Ovary (tissue), 3 donors: ENCODE measurements at regions not wholly inside any gene's neighbourhood (a gene's known extent, or its start where the extent isn't known, plus 50 kb on each side); places are given as distances from the start of the nearest gene placed in this dataset.

Source experiments
- CTCF ChIP-seq, 3 donors: fragments of 450-650 bp in 2 of 3; fragments of 200-600 bp in 1 of 3; IDR thresholded peaks; one replicate each; pipeline versions ENCODE4 v1.5.1 to v1.8.0; 2016 to 2022; ENCODE audit warnings: antibody characterized with exemption in 3 of 3, mild to moderate bottlenecking in 1 of 3
- EP300 ChIP-seq: sonication (generic); formaldehyde crosslinking; IDR thresholded peaks from one replicate; pipeline ENCODE4 v1.6.1; 2017; ENCODE audit warnings: antibody characterized with exemption
- POLR2A ChIP-seq: fragments of 450-650 bp; IDR thresholded peaks from one replicate; pipeline ENCODE4 v1.6.1; 2017; ENCODE audit warnings: antibody characterized with exemption, mild to moderate bottlenecking, moderate library complexity
- donor health status: DM: no; HTN: no; CAD: no.

- no peak for TF ChIP-seq CTCF (IDR thresholded peaks at IDR 0.05)
- TF ChIP-seq EP300 = no peak
- TF ChIP-seq POLR2A = no peak
Measured at GRCh38 chr3:94614192-94614591, 551.3 kb downstream of the NSUN3 start.
